HG02840 (cell line): ENCODE measurements at regions not wholly inside any gene's neighbourhood (a gene's known extent, or its start where the extent isn't known, plus 50 kb on each side); places are given as distances from the start of the nearest gene placed in this dataset.

Source experiments
- ATAC-seq: cut with Tn5 transposase; IDR thresholded peaks from one replicate; pipeline ENCODE4 v1.9.1; 2021; ENCODE audit warnings: mild to moderate bottlenecking, moderate library complexity, moderate number of reproducible peaks; ENCODE audit not compliant: unreplicated experiment, low FRiP score

DNA sequence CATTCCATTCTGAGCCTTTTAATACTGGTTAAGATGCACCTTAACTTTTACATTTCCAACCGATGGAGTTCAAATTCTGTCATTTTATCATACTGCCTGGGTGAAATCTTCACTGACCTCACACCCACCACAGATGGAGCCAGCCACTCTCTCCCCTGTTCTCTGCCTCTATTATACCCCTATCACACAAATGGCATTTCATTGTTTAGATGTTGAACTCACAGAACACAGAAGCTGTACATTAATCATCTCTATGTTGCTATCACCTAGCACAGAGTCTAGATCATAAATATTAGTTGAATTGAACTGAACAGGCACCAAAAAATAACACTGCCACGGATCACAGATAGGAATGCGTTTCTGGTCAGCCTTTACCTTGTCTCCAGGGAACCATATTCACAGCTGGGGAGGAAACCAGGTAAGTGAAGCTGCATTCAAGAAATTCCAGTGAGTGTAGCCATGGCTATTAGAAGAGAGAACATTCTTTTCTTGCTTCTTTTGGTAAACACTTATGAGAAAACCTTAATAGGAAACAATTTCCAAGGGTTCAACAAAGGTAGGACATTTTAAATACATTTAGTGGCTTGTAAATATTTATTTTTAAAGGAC is 194.9 kb upstream of the RMST start:
- ATAC-seq = no peak

DNA sequence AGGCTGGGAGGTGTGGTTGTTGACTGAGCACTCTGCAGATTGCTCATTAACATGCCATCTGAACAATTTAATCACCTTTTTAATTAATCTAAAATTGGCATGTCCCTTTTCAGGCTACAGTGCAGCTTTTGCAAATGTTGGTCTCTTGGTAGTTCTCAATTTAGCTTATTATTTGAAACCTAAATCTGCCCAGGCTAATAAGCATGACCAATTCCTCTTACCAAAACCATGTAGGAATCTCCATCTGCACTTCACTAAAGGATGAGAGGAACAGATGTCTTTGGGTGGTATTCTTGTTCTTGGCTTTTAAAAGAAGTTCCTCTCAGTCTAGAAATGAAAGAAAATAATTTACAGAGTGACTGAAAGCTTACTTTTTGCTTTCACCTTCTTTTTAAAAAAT is 190.1 kb upstream of the RMST start:
- no peak for ATAC-seq

DNA sequence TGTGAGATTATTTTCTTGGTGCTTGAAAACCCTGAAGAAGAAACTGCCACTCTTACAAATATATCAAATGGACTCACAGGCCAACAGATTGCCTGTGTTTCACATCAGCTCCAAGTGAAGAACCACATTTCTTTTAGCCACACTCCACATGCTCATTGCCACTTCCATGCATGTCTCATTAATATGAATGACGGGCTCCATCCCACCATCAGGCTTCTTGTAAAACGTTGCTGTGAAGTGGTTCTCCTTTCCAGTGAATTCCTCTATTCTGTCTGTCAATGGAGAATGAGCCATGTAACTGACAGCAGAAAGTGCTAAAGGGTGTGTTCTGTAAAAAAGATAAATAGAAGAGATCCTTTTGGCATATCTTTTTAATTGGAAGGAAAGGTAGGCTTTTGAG is 188.2 kb upstream of the RMST start:
- no peak for ATAC-seq

DNA sequence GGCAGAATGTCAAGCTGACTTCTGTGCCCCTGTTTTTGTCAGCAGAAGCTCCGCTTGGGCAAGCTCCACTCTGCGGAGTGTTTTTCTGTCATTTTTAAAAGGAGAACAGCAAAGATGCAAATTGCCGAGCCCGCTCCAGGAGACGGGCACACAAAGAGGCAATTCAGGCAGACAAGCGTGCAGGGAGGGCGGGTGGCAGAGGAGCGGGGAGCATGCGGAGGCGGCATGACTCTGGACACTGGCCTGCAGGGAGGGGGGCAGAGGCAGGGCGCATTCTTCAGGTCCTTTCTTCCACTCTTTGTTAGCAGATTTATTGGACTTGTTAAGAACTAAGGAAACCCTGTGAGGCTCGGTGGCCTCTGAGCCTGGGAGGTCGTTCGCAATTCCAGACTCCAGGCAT is 187.3 kb upstream of the RMST start:
- ATAC-seq = no peak

DNA sequence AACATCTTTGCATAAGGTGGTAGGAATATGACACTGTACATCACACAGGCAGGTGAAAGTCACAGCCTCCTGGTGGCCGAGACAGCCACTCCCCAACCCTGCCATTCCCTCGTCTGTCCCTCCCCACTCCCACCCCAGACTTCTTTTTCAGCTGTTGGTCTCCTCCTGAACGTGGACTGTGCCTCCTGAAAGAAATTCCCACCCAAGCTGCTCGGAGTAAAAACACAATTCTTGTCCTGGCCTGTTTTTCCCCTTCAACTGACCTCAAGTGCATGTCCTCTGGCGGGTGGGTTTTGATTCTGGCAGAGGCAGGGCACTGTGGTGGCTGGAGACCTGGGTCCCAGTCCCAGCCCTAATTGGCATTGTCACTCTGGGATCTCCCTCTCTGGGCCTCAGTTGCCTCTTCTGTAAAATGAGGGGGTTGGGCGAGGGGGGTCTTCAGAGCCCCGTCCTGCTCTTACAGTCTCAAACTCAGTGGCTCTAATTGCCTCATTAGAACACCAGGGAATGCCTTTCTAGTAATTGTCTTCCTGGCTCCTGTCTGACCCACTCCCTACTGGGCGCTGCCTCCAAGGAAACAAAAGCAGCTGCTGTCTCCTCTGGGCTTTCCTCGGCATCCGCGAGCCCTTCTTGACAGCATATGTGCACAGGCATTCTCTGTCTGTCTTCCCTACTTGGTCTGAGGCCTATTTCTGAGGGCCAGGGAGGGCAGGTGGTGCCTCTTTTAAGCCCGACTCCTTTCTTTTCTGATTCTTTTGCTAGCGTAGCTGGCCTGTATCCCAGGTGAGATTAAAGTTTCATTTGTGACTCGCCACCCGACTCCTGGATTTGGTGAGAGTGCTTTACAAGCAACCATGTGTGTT is 186.6 kb upstream of the RMST start:
- ATAC-seq = no peak

DNA sequence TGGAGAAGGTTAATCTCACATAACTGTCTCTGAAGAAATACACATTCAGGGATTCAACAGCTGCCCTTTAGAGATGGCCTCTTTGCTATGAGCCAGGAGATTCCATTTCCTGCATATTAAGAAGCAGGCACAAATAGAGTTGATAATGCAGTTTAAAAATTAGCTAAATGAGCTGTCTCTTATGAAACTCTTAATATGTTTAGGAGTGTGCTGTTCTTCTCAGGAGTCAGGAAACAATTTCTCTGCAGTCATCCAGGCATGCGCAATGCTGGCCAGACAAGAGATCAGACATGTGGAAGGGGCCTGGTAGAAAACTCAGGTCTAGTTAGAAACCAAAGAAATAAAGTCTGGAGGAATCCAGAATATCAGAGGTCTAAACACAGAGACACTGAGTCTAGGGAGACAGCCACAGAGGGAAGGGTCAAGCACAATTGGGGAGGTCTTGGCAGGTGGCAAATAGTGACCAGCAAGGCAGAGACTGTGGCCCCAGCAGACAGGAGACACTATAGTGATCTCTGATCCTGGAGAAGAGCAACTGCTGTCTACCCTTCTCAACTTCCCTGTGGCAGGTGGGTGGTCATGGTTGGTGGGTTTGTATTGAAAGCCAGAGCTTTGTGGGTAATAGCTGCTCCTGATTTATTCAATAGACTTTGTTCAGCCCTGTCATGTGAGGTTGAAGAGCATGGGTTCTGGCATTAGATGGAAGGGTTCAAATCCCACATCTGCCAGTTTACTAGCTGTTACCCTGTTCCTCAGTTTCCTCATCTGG is 185.8 kb upstream of the RMST start:
- no peak for ATAC-seq

DNA sequence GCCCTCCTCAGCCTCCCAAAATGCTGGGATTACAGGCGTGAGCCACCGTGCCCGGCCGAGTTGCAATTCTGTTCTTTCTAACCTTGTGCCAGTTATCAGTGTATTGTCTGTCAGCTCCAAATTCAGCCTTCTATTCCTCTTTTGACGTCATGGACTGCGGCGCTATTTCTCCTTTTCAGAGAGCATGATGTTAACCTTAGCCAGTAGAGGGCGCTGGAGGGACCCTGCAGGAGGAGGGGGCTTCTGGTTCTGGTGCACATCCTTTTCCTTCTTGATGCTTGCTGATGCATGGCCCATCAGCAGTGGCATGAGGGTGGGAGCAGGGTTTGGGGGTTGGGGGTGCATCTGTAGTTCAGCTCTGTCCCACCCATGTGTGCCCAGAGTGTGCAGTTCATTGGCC is 179.3 kb upstream of the RMST start:
- ATAC-seq = no peak

DNA sequence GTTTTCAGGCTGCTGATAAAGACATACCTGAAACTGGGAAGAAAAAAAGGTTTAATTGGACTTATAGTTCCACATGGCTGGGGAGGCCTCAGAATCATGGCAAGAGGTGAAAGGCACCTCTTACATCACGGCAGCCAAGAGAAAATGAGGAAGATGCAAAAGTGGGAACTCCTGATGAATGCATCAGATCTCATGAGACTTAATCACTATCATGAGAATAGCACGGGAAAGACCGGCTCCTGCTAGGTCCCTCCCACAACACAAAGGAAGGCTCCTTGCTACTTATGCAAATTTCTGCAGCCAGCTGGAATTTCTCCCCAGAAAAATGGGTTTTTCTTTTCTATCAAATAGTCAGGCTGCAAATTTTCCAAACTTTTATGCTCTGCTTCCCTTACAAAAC is 174.1 kb upstream of the RMST start:
- ATAC-seq = no peak

DNA sequence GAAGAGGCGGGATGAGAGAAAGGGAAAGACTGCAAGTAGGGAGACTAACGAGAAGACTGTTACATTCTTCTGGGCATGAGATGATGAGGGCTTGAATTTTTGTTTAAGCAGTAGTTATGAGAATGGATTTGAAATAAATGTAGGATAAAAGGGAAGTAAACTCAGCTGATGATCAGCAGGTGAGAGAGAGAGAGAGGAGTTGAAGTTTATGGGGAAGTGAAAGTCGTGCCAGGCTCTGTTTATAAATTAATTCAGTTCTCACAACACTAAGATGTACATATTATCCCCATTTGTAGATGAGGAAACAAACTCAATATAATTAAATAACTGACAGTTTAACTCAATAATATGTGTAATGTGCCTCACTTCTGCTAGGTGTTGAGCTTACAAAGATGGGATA is 170.0 kb upstream of the RMST start:
- ATAC-seq = no peak

DNA sequence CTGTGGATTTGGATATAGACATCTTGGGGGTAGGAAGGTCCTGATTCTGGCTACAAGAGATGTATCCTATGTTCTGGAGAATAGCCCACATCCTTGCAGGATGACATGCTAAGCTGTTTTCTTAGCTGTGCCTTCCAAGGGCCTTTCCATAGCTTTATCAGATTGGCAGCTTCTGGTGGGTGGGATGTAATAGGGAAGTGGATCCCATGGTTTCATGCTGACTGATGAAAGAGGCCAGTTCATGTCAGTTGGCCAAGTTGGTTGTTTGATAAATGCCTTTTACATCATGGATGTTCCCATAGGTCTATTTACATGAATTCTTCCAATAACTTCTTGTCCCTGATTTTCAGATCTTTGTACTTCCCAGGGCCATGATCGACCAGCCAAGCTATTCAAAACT is 169.1 kb upstream of the RMST start:
- ATAC-seq = no peak

DNA sequence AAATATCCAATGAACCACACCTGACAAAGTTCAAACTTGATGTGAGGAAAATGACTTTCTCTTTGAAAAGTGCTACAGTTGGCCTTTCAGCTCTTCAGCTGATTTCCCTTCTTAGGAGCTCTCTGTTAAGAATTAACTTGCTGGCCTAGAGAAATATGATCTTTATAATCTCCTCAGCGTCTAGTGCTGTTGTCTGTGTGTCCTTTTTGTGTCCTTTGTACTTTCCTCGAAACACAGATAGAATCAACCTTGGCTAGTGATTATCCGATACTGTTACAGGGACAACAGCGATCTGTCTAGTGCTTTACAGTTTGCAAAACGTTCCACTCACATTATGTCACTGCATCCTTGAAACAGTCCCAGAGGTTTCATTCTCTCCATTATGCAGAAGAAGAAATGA is 162.8 kb upstream of the RMST start:
- no peak for ATAC-seq

DNA sequence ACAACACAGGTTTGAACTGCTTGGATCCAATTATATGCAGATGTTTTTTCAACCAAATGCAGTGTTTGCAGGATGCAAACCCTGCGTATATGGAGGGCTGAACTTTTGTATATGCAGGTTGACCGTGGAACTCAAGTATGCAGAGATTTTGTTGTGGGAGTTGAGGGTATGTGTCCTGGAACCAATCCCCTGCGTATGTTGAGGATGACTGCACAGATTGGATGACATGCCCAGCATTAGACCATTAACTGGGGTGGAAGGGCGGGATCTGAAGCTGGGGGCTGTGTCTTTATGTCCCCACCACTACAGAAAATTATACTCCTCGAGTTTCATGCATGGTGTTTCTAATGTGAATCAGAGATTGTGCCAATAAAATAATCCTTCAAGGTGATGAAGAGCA is 162.2 kb upstream of the RMST start:
- ATAC-seq = no peak

DNA sequence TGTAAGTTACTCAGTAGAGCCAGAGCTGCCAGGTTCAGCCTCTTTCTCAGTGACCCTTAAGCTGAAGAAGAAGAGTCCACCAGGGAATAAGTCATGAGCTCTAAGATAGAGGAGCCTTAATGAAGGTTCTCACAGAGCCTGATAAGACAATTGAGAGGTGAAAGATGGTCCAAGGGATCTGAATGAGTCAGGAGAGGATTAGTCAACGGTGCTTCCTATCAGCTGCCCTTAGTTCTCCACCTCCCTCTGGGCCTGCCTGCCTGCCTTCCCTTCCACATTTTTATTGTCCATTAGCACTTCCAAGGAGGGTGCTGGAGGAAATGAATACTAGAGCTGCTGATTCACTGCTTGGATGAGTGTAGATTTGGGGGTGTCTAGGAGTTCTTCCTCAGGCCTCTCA is 161.7 kb upstream of the RMST start:
- ATAC-seq = no peak

DNA sequence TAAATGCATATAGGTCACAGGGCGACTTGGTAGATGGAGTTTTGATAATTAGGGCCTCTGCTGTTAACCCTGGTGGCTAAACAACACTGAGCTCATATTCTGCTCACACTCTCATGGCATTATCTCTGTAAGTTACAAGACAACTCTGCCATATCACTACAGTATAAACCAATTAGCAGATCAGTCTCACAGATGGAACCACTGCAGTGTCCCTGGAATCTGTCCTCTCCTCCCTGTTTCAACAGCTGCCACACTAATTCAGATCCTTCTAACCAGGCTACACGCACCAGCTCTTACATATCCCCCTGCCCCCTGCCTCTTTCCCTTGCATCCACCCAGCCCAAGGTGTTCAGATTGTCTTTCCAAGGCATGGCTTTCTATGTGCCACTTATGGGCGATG is 161.0 kb upstream of the RMST start:
- ATAC-seq = no peak

DNA sequence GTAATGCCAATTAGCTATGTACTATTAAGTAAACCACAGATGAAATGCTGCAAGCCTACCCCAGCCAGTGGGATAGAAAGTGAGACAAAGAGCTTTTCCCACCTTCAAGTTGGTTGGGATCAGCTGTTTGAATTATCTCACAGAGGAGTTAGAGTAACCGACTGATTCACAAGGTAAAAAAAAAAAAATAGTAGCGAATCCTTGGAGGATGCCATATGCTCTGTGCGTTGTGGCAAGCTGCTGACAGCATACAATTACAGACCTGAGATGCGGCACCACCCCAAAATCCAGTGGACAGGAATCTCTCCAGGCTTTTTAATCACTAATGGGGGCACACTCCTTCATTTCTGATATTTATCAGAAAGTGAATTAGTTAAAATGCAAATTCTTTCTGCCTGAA is 157.0 kb upstream of the RMST start:
- ATAC-seq = no peak

DNA sequence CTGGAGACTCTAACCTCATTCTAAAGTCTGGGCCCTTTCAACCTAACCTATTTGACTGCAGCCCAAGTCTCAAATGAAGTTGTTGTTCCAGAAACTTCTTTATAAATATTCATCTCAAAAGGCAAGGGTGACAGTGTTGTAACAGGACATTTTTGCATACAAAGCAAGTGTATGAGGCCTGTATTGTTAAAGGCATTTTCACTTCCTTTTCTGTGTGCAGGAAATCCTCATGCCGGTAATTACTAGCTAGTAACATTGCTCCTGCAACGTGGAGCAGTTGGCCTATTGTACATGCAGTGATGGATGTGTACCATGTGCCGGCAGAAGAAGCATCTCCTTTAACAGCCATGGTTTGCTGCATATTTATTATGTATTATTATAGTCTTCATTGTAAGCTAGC is 156.5 kb upstream of the RMST start:
- ATAC-seq = peak; percentile 80

DNA sequence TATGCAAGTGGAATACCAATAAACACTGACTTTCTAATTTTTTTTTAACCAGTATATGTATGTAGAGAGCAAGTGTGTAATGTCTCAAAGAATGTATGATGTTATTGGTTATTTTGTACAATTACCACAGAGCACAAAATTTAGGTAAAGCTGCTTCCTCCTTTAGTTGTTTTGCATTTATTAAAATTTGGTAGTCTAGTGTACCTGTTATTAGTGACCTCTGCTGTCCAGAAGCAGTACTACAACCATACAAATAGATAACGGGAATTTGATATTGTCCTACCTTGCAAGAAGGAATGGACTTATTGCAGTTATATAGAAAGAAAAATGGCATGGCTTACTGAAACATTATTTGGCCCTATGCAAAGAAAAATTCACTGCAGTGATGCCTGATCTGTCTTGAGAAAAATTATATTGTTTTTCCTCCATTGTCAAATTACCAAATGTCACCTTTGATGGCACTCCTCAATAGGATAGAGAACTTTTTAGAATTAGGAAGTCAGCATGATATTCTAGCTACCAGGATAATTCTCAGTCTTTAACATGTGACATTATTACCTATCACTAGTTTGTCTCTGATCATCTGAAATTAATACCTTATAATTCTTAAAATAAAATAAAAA is 153.9 kb upstream of the RMST start:
- no peak for ATAC-seq

DNA sequence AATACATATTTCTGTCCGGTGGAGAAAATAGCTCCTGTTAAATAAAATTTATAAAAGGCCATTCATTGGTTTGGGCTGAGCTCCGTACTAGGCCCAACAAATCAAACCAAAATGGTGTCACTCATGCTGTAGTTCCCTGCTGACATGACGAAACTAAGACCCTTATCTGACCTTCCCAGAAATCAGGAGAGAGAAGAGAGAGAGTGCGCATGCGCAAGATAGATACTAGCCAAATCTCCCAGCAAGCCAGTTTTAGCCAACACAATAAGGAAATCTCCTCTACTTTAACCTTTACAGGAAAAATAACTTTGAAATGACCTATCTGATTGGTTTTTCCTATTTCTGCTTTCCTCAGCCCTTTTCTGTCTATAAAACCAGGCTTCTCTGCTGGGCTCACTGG is 152.7 kb upstream of the RMST start:
- no peak for ATAC-seq

DNA sequence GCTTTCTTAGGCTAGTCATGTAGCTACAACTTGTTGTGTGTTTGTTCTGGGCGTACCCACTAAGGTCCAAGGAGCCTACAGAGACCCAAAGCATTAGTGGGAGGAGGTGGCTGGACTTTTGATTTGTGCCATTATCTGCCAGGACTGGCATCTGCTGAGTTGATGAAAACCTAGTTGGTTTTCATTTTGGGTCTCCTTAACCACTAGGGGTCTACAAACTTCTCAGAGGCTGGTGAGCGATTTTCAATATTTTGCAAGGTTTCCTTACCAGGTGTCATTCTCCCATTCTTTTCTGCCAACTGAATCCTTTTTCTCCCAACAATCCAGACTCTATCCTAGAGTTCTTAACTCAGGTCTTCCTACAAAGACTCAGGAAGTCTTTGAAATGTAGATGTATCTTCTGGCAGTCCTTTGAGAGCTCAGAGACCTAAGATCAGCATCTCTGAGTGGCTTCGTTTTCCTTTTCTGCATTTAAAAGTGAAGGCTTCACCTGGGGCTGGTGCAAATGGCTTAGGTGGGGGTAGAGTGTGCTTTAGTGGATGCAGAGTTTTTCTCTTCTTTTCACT is 150.0 kb upstream of the RMST start:
- no peak for ATAC-seq

DNA sequence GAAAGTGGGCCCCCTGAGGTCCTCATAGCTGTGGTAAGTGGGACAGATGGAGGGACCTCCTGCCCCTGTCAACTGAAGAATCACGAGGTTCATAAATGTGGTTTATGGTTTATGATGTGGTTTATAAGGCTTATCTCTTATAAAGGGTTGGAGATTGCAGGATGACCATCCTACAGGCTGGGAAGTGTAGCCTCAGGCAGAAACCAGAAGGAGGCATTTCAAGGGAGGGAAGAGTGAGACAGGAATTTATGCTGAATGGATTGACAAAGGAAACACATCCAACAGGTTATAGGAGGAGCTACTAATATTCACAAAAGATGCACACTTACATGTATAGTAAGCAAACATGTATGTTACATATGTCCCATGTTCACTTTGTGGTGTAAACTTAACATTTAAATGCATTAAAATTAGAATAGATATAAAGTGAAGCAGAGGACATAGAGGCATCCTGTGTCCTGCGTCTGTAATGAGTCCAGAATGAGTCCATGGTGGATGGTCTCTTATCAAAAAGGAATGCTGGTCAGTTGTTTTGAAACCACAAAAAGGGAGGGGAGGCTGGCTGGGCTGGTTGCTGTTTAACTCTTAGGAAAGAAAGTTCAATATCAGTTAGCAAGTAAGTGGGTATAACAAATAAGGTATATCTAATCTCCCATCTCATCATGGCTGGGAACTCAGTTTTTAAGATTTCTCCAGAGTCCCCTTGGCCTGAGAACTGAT is 149.0 kb upstream of the RMST start:
- ATAC-seq = no peak
